WTC11 (cell line): ENCODE measurements at regions not wholly inside any gene's neighbourhood (a gene's known extent, or its start where the extent isn't known, plus 50 kb on each side); places are given as distances from the start of the nearest gene placed in this dataset.

Source experiments
- ATAC-seq: fragments of 200-7000 bp; cut with Tn5 transposase; 2 replicates; pipeline ENCODE4 v1.10.0; 2021; ENCODE audit warnings: mild to moderate bottlenecking, moderate library complexity
- CTCF ChIA-PET: fragments of 300-600 bp; sonication (Branson Sonifier 250); formaldehyde crosslinking; loops from one replicate; lab custom pipeline; 2021; ENCODE audit warnings: antibody characterized with exemption; lab: Charles Lee
- POLR2A ChIA-PET: fragments of 350-600 bp; sonication (Branson Sonifier 250); formaldehyde crosslinking; loops from one replicate; lab custom pipeline; 2021; ENCODE audit warnings: antibody characterized with exemption; lab: Charles Lee
- DNase-seq: peaks from one replicate; pipeline ENCODE4 v3.0.0; 2021; ENCODE audit warnings: low spot score
- H3K27ac Mint-ChIP-seq: 2 replicates; pipeline ENCODE4 v1.8.0; 2021; ENCODE audit warnings: mixed read lengths
- H3K27me3 Mint-ChIP-seq: 2 replicates; pipeline ENCODE4 v1.8.0; 2021; ENCODE audit warnings: low read depth, mild to moderate bottlenecking, moderate library complexity, mixed read lengths
- H3K36me3 Mint-ChIP-seq: 2 replicates; pipeline ENCODE4 v1.8.0; 2021; ENCODE audit warnings: mixed read lengths
- H3K4me1 Mint-ChIP-seq: 2 replicates; pipeline ENCODE4 v1.8.0; 2022; ENCODE audit warnings: mixed read lengths
- H3K4me3 Mint-ChIP-seq: 2 replicates; pipeline ENCODE4 v1.8.0; 2021; ENCODE audit warnings: mild to moderate bottlenecking, moderate library complexity, mixed read lengths
- H3K9me3 Mint-ChIP-seq: 2 replicates; pipeline ENCODE4 v1.8.0; 2021; ENCODE audit warnings: mixed read lengths
- ATF3 ChIP-seq: sonication (generic); formaldehyde crosslinking; conservative IDR thresholded peaks from 2 replicates; pipeline ENCODE4 v1.8.1; 2022; ENCODE audit warnings: mild to moderate bottlenecking, missing genetic modification reagents
- CREB1 ChIP-seq: sonication (generic); formaldehyde crosslinking; IDR thresholded peaks from 2 replicates; pipeline ENCODE4 v1.8.0; 2023; ENCODE audit warnings: mild to moderate bottlenecking, missing genetic modification reagents
- CREM ChIP-seq: sonication (generic); formaldehyde crosslinking; IDR thresholded peaks from 2 replicates; pipeline ENCODE4 v1.8.1; 2022; ENCODE audit warnings: mild to moderate bottlenecking, missing genetic modification reagents, moderate library complexity
- ERG ChIP-seq: fragments of 250-450 bp; sonication (Bioruptor Pico); IDR thresholded peaks from 2 replicates; pipeline ENCODE4 v1.8.0; 2021; ENCODE audit warnings: mild to moderate bottlenecking
- ETV6 ChIP-seq: sonication (generic); formaldehyde crosslinking; IDR thresholded peaks from 2 replicates; pipeline ENCODE4 v1.8.1; 2022; ENCODE audit warnings: mild to moderate bottlenecking, missing genetic modification reagents
- FOXJ3 ChIP-seq: sonication (generic); formaldehyde crosslinking; IDR thresholded peaks from 2 replicates; pipeline ENCODE4 v1.9.0; 2021; ENCODE audit warnings: missing genetic modification reagents, mild to moderate bottlenecking, borderline replicate concordance
- FOXK1 ChIP-seq: sonication (generic); formaldehyde crosslinking; IDR thresholded peaks from 2 replicates; pipeline ENCODE4 v1.8.0; 2022; ENCODE audit warnings: mild to moderate bottlenecking, moderate library complexity, missing genetic modification reagents
- IRF2 ChIP-seq: sonication (generic); formaldehyde crosslinking; IDR thresholded peaks from 2 replicates; pipeline ENCODE4 v1.8.0; 2022; ENCODE audit warnings: low read depth, missing genetic modification reagents, borderline replicate concordance
- MXD4 ChIP-seq: fragments of 250-450 bp; sonication (Bioruptor Pico); IDR thresholded peaks from 2 replicates; pipeline ENCODE4 v1.8.0; 2021; ENCODE audit warnings: mild to moderate bottlenecking, moderate library complexity, borderline replicate concordance
- NFATC4 ChIP-seq: fragments of 250-450 bp; sonication (Bioruptor Pico); IDR thresholded peaks from 2 replicates; pipeline ENCODE4 v1.9.0; 2021; ENCODE audit warnings: mild to moderate bottlenecking
- NFE2L1 ChIP-seq: sonication (generic); formaldehyde crosslinking; IDR thresholded peaks from 2 replicates; pipeline ENCODE4 v1.8.1; 2023; ENCODE audit warnings: missing genetic modification reagents
- NFYB ChIP-seq: sonication (generic); formaldehyde crosslinking; conservative IDR thresholded peaks from 2 replicates; pipeline ENCODE4 v1.8.0; 2022; ENCODE audit warnings: low read depth, missing genetic modification reagents
- OVOL2 ChIP-seq: fragments of 250-450 bp; sonication (Bioruptor Pico); IDR thresholded peaks from 2 replicates; pipeline ENCODE4 v1.9.0; 2021; ENCODE audit warnings: mild to moderate bottlenecking, borderline replicate concordance
- PREB ChIP-seq: sonication (generic); formaldehyde crosslinking; IDR thresholded peaks from 2 replicates; pipeline ENCODE4 v1.8.1; 2022; ENCODE audit warnings: mild to moderate bottlenecking, missing genetic modification reagents, moderate library complexity, borderline replicate concordance
- SP1 ChIP-seq: sonication (generic); formaldehyde crosslinking; conservative IDR thresholded peaks from 2 replicates; pipeline ENCODE4 v1.8.1; 2022; ENCODE audit warnings: missing genetic modification reagents
- TCF7 ChIP-seq: sonication (generic); formaldehyde crosslinking; IDR thresholded peaks from 2 replicates; pipeline ENCODE4 v1.8.0; 2022; ENCODE audit warnings: mild to moderate bottlenecking, low read depth, missing genetic modification reagents, moderate library complexity
- USF2 ChIP-seq: sonication (generic); formaldehyde crosslinking; IDR thresholded peaks from 2 replicates; pipeline ENCODE4 v1.8.1; 2023; ENCODE audit warnings: mild to moderate bottlenecking, missing genetic modification reagents, moderate library complexity
- ZMAT4 ChIP-seq: fragments of 250-450 bp; sonication (Bioruptor Pico); IDR thresholded peaks from 2 replicates; pipeline ENCODE4 v1.9.0; 2021; ENCODE audit warnings: mild to moderate bottlenecking
- ZNF532 ChIP-seq: fragments of 250-450 bp; sonication (Bioruptor Pico); IDR thresholded peaks from 2 replicates; pipeline ENCODE4 v1.9.0; 2021; ENCODE audit warnings: mild to moderate bottlenecking, borderline replicate concordance

GRCh38 chr18:72613534-72613930 is 69.4 kb upstream of the CBLN2 start:
- no peak for ATAC-seq
- CTCF ChIA-PET, result no interaction called here
- no peak overlapping the region for H3K27ac Mint-ChIP-seq
- TF ChIP-seq USF2 (CRISPR knock-in tag), result no peak
- no peak for TF ChIP-seq FOXK1 (CRISPR knock-in tag)
- no peak for TF ChIP-seq SP1 (CRISPR knock-in tag)
- TF ChIP-seq MXD4 (CRISPR knock-in tag), result no peak
- TF ChIP-seq ERG (CRISPR knock-in tag), result no peak
- TF ChIP-seq OVOL2 (CRISPR knock-in tag), result no peak
- TF ChIP-seq CREB1 (CRISPR knock-in tag), result no peak
- TF ChIP-seq FOXJ3 (CRISPR knock-in tag), result no peak
- no peak for TF ChIP-seq TCF7 (CRISPR knock-in tag)
- no peak for TF ChIP-seq NFE2L1
- TF ChIP-seq ZMAT4 (CRISPR knock-in tag), result no peak
- TF ChIP-seq NFATC4 (CRISPR knock-in tag), result no peak
- no peak for TF ChIP-seq ZNF532 (CRISPR knock-in tag)
- no peak for TF ChIP-seq CREM (CRISPR knock-in tag)
- TF ChIP-seq IRF2 (CRISPR knock-in tag), result no peak
- TF ChIP-seq ETV6 (CRISPR knock-in tag), result no peak
- no peak for TF ChIP-seq NFYB
- no peak for TF ChIP-seq PREB
- no peak for TF ChIP-seq ATF3 (CRISPR knock-in tag)
- TF ChIP-seq, all 79 proteins: peak for 0
- DNase-seq, result no peak
- peaks cover 63% of the 10 kb centered on the region for H3K9me3 Mint-ChIP-seq
- POLR2A ChIA-PET, result no interaction called here
- H3K36me3 Mint-ChIP-seq, result peaks cover 15% of the 10 kb centered on the region
- no peak overlapping the region for H3K4me3 Mint-ChIP-seq
- peaks cover 6% of the 10 kb centered on the region for H3K27me3 Mint-ChIP-seq
- H3K4me1 Mint-ChIP-seq, result peaks cover 7% of the 10 kb centered on the region
